ENCODE measurements at regions not wholly inside any gene's neighbourhood (a gene's known extent, or its start where the extent isn't known, plus 50 kb on each side); places are given as distances from the start of the nearest gene placed in this dataset.

DNA sequence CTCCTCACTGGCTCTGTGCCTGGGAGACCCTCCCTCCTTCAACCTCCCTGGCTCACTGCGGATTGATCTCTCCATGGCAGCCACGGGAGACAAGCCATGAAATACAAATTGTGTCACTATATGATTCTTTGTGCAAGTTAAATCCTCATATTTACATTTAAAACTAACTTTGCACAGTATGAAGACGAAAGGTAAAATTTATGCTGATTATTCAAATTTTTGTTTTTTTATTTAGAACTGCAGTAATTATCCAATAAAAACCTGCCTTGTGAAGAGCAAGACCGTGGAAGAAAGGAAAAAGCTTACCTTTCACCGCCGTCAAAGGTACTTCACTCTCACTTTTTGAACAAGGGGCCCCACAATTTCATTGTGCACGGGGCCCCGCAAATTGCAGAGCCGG, 436.9 kb downstream of the EIPR1 start:
- no peaks in the 10 kb centered on the region for H3K27me3 ChIP-seq
- H3K4me3 ChIP-seq: no peak overlapping the region
- intact Hi-C loops (cut with DNase I): no loop called here
- no peak overlapping the region for H3K27ac ChIP-seq
- DNase-seq: no peak
- H3K36me3 ChIP-seq: no peaks in the 10 kb centered on the region
- H3K4me1 ChIP-seq: no peaks in the 10 kb centered on the region
- no peaks in the 10 kb centered on the region for H3K9me3 ChIP-seq
- no peak for ATAC-seq
- 77% methylated on average over 9 of the region's 9 CpGs for WGBS (ENCODE audit: insufficient coverage, low coverage, low lambda C conversion rate, missing lambda C conversion rate)
- TF ChIP-seq POLR2A (IDR thresholded peaks at IDR 0.05) (no peak), CTCF (IDR thresholded peaks at IDR 0.05) (no peak)

- WGBS (ENCODE audit: insufficient coverage, low coverage, low lambda C conversion rate, missing lambda C conversion rate): 20% methylated on average over 2 of the region's 10 CpGs
- Histone ChIP-seq H3K4me3 (no peak overlapping the region), H3K4me1 (no peaks in the 10 kb centered on the region), H3K27ac (no peak overlapping the region), H3K9me3 (no peaks in the 10 kb centered on the region), H3K27me3 (no peaks in the 10 kb centered on the region), H3K36me3 (no peaks in the 10 kb centered on the region)
- TF ChIP-seq CTCF (IDR thresholded peaks at IDR 0.05) (no peak), POLR2A (IDR thresholded peaks at IDR 0.05) (no peak)
- DNase-seq (no peak), ATAC-seq (peak in 1 of 4 donors; percentile 16)
- intact Hi-C loops (cut with DNase I): no loop called here
Observed at GRCh38 chr2:2940061-2940460, 437.6 kb downstream of the EIPR1 start.

DNA sequence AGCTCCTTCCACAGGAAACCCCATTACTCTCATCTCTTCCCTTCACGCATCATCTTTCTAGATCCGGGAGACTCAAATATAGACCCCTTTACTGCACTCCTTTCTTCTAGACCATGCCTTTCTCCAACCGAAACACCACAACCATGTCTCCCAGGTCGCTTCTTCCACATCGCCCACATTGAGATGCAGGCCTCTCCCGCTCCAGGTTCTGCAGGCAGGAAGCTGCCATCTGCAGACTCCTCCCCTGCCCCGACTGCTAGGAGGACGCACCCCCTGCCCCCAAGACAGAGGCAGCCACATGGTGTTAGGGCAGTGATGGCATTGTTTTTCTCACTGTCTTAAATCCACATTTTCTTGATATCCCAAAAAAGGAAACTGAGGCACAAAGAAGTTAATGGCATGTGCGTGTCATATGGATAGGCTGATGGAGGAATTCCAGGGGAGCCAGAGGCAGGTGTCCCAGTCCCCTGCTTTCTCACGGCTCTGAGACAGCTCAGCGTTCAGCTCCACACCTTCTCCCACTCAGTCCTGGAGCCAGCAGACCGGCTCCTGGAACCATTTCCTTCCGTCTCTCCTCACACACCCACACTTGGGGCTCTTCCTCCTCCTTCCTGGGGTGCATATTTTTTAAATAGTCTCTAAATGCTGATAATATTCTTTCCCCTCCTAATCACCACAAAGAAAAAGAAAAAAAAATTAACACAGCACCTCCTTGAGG, 438.4 kb downstream of the EIPR1 start:
- TF ChIP-seq POLR2A (IDR thresholded peaks at IDR 0.05) (no peak), CTCF (IDR thresholded peaks at IDR 0.05) (no peak)
- intact Hi-C loops (cut with DNase I): no loop called here
- Histone ChIP-seq H3K27me3 (no peaks in the 10 kb centered on the region), H3K27ac (no peak overlapping the region), H3K4me1 (no peaks in the 10 kb centered on the region), H3K36me3 (no peaks in the 10 kb centered on the region), H3K4me3 (no peak overlapping the region), H3K9me3 (no peaks in the 10 kb centered on the region)
- DNase-seq: no peak
- WGBS (ENCODE audit: insufficient coverage, low coverage, low lambda C conversion rate, missing lambda C conversion rate): 66% methylated on average over 7 of the region's 13 CpGs
- ATAC-seq: no peak

DNA sequence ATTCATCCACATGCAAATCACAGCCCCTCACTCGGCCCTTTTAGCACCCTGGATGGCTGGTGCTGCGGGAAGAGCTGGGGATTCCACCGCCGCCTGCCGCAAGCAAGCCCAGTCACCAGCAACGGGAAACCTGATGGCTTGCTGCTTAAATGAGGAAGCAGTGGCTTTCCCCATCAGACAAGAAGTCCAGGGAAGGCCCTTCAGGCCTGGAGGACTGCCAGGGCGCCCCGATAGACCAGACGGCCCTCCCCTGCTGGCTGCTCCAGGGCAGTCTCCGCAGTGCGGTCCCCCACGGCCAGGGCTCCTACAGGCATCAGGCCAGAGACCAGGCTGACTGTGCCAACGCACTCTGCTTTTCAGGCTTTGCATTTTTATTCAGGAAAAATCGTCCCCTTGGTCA, 439.1 kb downstream of the EIPR1 start:
- no peaks in the 10 kb centered on the region for H3K36me3 ChIP-seq
- no peaks in the 10 kb centered on the region for H3K4me1 ChIP-seq
- ATAC-seq (no peak), DNase-seq (no peak)
- 48% methylated on average over 8 of the region's 14 CpGs for WGBS (ENCODE audit: insufficient coverage, low coverage, low lambda C conversion rate, missing lambda C conversion rate)
- TF ChIP-seq POLR2A (IDR thresholded peaks at IDR 0.05) (no peak), CTCF (IDR thresholded peaks at IDR 0.05) (no peak)
- no peak overlapping the region for H3K4me3 ChIP-seq
- H3K27ac ChIP-seq: no peak overlapping the region
- intact Hi-C loops (cut with DNase I): no loop called here
- H3K9me3 ChIP-seq: no peaks in the 10 kb centered on the region
- H3K27me3 ChIP-seq: no peaks in the 10 kb centered on the region

Data from right lobe of liver (tissue), 6 donors.